ENCODE measurements at regions not wholly inside any gene's neighbourhood (a gene's known extent, or its start where the extent isn't known, plus 50 kb on each side); places are given as distances from the start of the nearest gene placed in this dataset.

- Histone ChIP-seq H3K4me3 (ENCODE audit: low read depth, low read length) (no peak overlapping the region), H3K27ac (ENCODE audit: low read depth, low read length) (no peak overlapping the region), H3K27me3 (ENCODE audit: control insufficient read depth, insufficient read depth, low read length) (peaks cover 2% of the 10 kb centered on the region), H3K9me3 (ENCODE audit: control insufficient read depth, insufficient read depth, low read length) (no peaks in the 10 kb centered on the region)
- TF ChIP-seq, protein P1, sequence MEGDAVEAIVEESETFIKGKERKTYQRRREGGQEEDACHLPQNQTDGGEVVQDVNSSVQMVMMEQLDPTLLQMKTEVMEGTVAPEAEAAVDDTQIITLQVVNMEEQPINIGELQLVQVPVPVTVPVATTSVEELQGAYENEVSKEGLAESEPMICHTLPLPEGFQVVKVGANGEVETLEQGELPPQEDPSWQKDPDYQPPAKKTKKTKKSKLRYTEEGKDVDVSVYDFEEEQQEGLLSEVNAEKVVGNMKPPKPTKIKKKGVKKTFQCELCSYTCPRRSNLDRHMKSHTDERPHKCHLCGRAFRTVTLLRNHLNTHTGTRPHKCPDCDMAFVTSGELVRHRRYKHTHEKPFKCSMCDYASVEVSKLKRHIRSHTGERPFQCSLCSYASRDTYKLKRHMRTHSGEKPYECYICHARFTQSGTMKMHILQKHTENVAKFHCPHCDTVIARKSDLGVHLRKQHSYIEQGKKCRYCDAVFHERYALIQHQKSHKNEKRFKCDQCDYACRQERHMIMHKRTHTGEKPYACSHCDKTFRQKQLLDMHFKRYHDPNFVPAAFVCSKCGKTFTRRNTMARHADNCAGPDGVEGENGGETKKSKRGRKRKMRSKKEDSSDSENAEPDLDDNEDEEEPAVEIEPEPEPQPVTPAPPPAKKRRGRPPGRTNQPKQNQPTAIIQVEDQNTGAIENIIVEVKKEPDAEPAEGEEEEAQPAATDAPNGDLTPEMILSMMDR (IDR thresholded peaks at IDR 0.05; ENCODE audit: low read depth, low read length): no peak
- DNase-seq (ENCODE audit: low read depth, low spot score): no peak
- POLR2A ChIA-PET: no interaction called here
- CTCF ChIA-PET: no interaction called here
These were observed 298.9 kb downstream of the BUD13 start for GRCh38 chr11:116473790-116474346.

GRCh38 chr11:116473206-116473769, 299.5 kb downstream of the BUD13 start:
- Histone ChIP-seq H3K9me3 (ENCODE audit: control insufficient read depth, insufficient read depth, low read length) (no peaks in the 10 kb centered on the region), H3K27me3 (ENCODE audit: control insufficient read depth, insufficient read depth, low read length) (peaks cover 3% of the 10 kb centered on the region), H3K27ac (ENCODE audit: low read depth, low read length) (no peak overlapping the region), H3K4me3 (ENCODE audit: low read depth, low read length) (no peak overlapping the region)
- DNase-seq (ENCODE audit: low read depth, low spot score): no peak
- TF ChIP-seq, protein P1 (IDR thresholded peaks at IDR 0.05; ENCODE audit: low read depth, low read length): no peak
- POLR2A ChIA-PET: no interaction called here
- CTCF ChIA-PET: no interaction called here

DNA sequence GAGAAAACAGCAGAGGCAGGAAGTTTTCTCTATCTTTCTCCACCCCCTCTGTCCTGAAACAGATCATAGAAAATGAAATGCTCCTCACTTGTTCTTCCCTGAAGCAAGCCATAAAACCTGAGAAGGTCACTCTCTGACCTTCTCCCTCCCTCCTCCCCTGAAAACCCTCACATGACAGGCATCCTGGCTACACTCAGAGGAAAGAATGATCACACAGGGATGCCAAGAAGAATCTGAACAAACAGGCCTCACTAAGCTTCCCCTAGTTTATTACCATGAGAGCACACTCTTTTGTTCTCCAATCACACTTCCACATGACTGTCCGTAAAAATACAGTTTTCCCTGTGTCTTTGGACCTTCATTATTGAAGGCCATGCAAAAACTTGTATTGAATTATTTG, 300.1 kb downstream of the BUD13 start:
- Histone ChIP-seq H3K27ac (ENCODE audit: low read depth, low read length) (no peak overlapping the region), H3K4me3 (ENCODE audit: low read depth, low read length) (no peak overlapping the region), H3K9me3 (ENCODE audit: control insufficient read depth, insufficient read depth, low read length) (no peaks in the 10 kb centered on the region), H3K27me3 (ENCODE audit: control insufficient read depth, insufficient read depth, low read length) (peaks cover 3% of the 10 kb centered on the region)
- ChIA-PET POLR2A (no interaction called here), CTCF (no interaction called here)
- TF ChIP-seq, protein P1 (IDR thresholded peaks at IDR 0.05; ENCODE audit: low read depth, low read length): no peak
- DNase-seq (ENCODE audit: low read depth, low spot score): no peak

GRCh38 chr11:116471608-116472256, 301.1 kb downstream of the BUD13 start:
- H3K4me3 ChIP-seq (ENCODE audit: low read depth, low read length): no peak overlapping the region
- no peak overlapping the region for H3K27ac ChIP-seq (ENCODE audit: low read depth, low read length)
- DNase-seq (ENCODE audit: low read depth, low spot score): no peak
- H3K9me3 ChIP-seq (ENCODE audit: control insufficient read depth, insufficient read depth, low read length): no peaks in the 10 kb centered on the region
- H3K27me3 ChIP-seq (ENCODE audit: control insufficient read depth, insufficient read depth, low read length): peaks cover 3% of the 10 kb centered on the region
- ChIA-PET POLR2A (no interaction called here), CTCF (no interaction called here)
- TF ChIP-seq, protein P1 (IDR thresholded peaks at IDR 0.05; ENCODE audit: low read depth, low read length): no peak

- DNase-seq (ENCODE audit: low read depth, low spot score): no peak
- no peak overlapping the region for H3K4me3 ChIP-seq (ENCODE audit: low read depth, low read length)
- peaks cover 3% of the 10 kb centered on the region for H3K27me3 ChIP-seq (ENCODE audit: control insufficient read depth, insufficient read depth, low read length)
- ChIA-PET CTCF (no interaction called here), POLR2A (no interaction called here)
- TF ChIP-seq, protein P1 (IDR thresholded peaks at IDR 0.05; ENCODE audit: low read depth, low read length): no peak
- H3K9me3 ChIP-seq (ENCODE audit: control insufficient read depth, insufficient read depth, low read length): no peaks in the 10 kb centered on the region
- no peak overlapping the region for H3K27ac ChIP-seq (ENCODE audit: low read depth, low read length)
These were observed 304.1 kb downstream of the BUD13 start for GRCh38 chr11:116468699-116469098.
